Suprapubic skin (tissue), 4 donors: ENCODE measurements at regions not wholly inside any gene's neighbourhood (a gene's known extent, or its start where the extent isn't known, plus 50 kb on each side); places are given as distances from the start of the nearest gene placed in this dataset.

Source experiments
- DNase-seq, 2 donors: peaks; one replicate each; pipeline ENCODE4 v3.0.0-alpha.2; 2019; ENCODE audit warnings: low spot score in 2 of 2
- H3K27ac ChIP-seq: fragments of 200-600 bp; sonication (generic); one replicate; pipeline ENCODE4 v1.5.1; 2019
- H3K27me3 ChIP-seq: fragments of 200-600 bp; sonication (generic); one replicate; pipeline ENCODE4 v1.5.1; 2019
- H3K36me3 ChIP-seq: fragments of 200-600 bp; sonication (generic); one replicate; pipeline ENCODE4 v1.5.1; 2019
- H3K4me1 ChIP-seq: fragments of 200-600 bp; sonication (generic); one replicate; pipeline ENCODE4 v1.5.1; 2019
- H3K4me3 ChIP-seq: fragments of 200-600 bp; sonication (generic); one replicate; pipeline ENCODE4 v1.5.1; 2019; ENCODE audit warnings: mild to moderate bottlenecking
- H3K9me3 ChIP-seq: fragments of 200-600 bp; sonication (generic); one replicate; pipeline ENCODE4 v1.5.1; 2019
- CTCF ChIP-seq, 2 donors: fragments of 200-600 bp in 1 of 2; fragments of 450-650 bp in 1 of 2; sonication (generic) in 1 of 2; IDR thresholded peaks; one replicate each; pipeline ENCODE4 v1.5.1; 2016 to 2019; ENCODE audit warnings: antibody characterized with exemption in 2 of 2, mild to moderate bottlenecking in 1 of 2, moderate library complexity in 1 of 2
- EP300 ChIP-seq: sonication (generic); formaldehyde crosslinking; IDR thresholded peaks from one replicate; pipeline ENCODE4 v1.6.1; 2017; ENCODE audit warnings: antibody characterized with exemption
- POLR2A ChIP-seq, 2 donors: fragments of 450-650 bp; IDR thresholded peaks; one replicate each; pipeline ENCODE4 v1.6.1; 2017; ENCODE audit warnings: antibody characterized with exemption in 2 of 2, mild to moderate bottlenecking in 2 of 2, moderate library complexity in 2 of 2
- POLR2AphosphoS5 ChIP-seq, 3 donors: sonication (generic); formaldehyde crosslinking; IDR thresholded peaks; one replicate each; pipeline ENCODE4 v1.6.1; 2017; ENCODE audit warnings: antibody characterized with exemption in 3 of 3
- WGBS: methylation state at CpG from one replicate; pipeline ENCODE4 v1.1.5; 2018; 5-methylcytosine and 5-hydroxymethylcytosine counted together

DNA sequence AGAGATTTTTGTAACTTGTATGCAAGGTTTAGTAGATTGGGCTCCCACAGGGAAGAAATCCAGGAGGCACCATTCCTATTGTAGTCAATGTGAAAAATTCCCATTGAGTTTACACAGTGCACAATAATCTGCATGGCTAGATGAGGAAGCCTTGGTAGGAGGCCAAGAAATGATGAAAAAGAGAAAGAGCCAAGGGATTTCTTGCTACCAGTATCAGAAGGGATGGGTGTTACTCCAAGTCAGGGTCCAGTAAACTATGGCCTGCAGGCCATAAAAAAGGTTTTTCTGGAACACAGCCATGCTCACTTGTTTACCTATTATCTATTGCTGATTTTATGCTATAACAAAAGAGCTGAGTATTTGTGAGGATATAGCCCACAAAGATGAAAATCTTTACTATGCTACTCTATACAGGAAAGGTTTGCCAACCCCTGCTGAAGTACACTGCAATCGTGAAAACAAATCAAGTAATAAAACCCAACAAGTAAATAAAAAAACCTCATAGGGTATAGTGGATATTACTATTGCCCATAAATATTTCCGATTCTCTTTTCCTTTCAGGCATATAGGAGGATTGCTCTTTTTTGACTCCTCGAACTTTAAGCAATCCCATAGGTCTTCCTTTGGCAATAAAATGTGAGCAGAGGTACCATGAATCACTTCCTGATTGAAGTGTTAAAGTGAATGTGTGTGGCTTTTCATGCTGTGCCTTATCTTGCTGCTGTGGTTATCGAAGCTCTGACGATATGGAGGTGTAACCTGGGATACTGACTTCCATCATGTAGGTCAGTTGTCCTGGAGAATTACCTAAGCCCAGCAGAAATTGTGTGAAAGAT is 256.3 kb upstream of the MAGI2 start:
- Histone ChIP-seq H3K9me3 (no peaks in the 10 kb centered on the region), H3K4me1 (no peaks in the 10 kb centered on the region), H3K27me3 (no peaks in the 10 kb centered on the region), H3K36me3 (no peaks in the 10 kb centered on the region), H3K4me3 (no peak overlapping the region), H3K27ac (no peak overlapping the region)
- WGBS, result 66% methylated on average over 5 of the region's 5 CpGs
- no peak for DNase-seq
- TF ChIP-seq POLR2AphosphoS5 (IDR thresholded peaks at IDR 0.05) (no peak), POLR2A (IDR thresholded peaks at IDR 0.05) (no peak), EP300 (no peak), CTCF (IDR thresholded peaks at IDR 0.05) (no peak)

DNA sequence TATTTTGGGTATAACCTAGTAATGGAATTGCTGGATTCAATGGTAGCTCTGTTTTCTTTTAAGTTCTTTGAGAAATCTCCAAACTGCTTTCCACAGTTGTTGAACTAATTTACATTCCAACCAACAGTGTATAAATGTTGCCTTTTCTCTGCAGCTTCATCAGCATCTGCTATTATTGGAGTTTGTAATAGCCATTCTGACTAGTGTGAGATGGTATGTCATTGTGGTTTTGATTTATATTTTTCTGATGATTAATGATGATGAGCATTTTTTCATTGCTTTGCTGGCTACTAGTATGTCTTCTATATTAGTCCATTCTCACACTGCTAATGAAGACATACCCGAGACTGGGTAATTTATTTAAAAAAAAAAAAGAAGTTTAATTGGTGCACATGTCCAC is 248.6 kb upstream of the MAGI2 start:
- no peak overlapping the region for H3K27ac ChIP-seq
- H3K9me3 ChIP-seq, result no peaks in the 10 kb centered on the region
- TF ChIP-seq POLR2A (IDR thresholded peaks at IDR 0.05) (no peak), POLR2AphosphoS5 (IDR thresholded peaks at IDR 0.05) (no peak), CTCF (IDR thresholded peaks at IDR 0.05) (no peak), EP300 (no peak)
- H3K27me3 ChIP-seq, result no peaks in the 10 kb centered on the region
- no peaks in the 10 kb centered on the region for H3K4me1 ChIP-seq
- 85% methylated on average over 1 of the region's 1 CpG for WGBS
- DNase-seq, result no peak
- no peaks in the 10 kb centered on the region for H3K36me3 ChIP-seq
- H3K4me3 ChIP-seq, result no peak overlapping the region

DNA sequence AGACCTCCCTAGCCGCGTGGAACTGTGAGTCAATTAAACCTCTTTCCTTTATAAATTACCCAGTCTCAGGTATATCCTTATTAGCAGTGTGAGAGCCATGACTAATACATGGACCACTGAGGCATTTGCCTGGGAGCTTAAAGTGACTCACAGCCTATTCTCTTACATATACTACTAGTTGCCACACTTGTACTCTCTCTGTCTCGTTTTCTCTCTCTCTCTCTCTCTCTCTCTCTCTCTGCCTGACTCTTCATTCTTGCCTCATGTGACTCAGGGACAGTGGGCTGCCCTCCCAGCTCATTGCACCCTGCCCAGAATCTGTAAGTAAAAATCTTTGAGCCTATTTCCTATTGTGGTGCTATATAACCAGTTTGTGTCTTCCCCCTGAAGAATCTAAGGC is 238.5 kb upstream of the MAGI2 start:
- no peak for TF ChIP-seq CTCF (IDR thresholded peaks at IDR 0.05)
- TF ChIP-seq POLR2A (IDR thresholded peaks at IDR 0.05), result no peak
- no peak for TF ChIP-seq EP300
- TF ChIP-seq POLR2AphosphoS5 (IDR thresholded peaks at IDR 0.05), result no peak
- 66% methylated on average over 3 of the region's 3 CpGs for WGBS
- Histone ChIP-seq H3K36me3 (no peaks in the 10 kb centered on the region), H3K27ac (no peak overlapping the region), H3K9me3 (no peaks in the 10 kb centered on the region), H3K27me3 (no peaks in the 10 kb centered on the region), H3K4me3 (no peak overlapping the region), H3K4me1 (no peaks in the 10 kb centered on the region)
- no peak for DNase-seq

DNA sequence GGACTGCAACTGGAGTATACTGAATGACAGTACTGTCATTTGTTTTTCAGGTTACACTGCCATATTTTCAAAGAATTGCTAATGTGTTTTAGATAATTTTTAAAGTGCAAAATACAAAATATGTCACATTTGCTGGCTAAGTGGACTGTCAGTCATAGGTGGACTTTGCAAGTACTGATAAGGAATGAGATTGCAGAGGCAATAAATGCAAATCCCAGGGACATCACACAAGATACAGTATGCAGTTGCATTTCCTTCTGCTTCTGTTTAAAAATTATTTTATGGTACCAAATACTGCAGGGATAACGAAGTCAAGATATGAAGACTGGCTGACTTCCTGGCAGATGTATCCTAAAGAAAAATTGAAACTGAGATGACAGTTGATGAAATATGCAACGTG is 237.6 kb upstream of the MAGI2 start:
- H3K9me3 ChIP-seq, result no peaks in the 10 kb centered on the region
- H3K27ac ChIP-seq, result no peak overlapping the region
- TF ChIP-seq CTCF (IDR thresholded peaks at IDR 0.05), result no peak
- no peak for TF ChIP-seq POLR2A (IDR thresholded peaks at IDR 0.05)
- TF ChIP-seq EP300, result no peak
- TF ChIP-seq POLR2AphosphoS5 (IDR thresholded peaks at IDR 0.05), result no peak
- H3K4me3 ChIP-seq, result no peak overlapping the region
- DNase-seq, result no peak
- 59% methylated on average over 2 of the region's 2 CpGs for WGBS
- no peaks in the 10 kb centered on the region for H3K36me3 ChIP-seq
- no peaks in the 10 kb centered on the region for H3K27me3 ChIP-seq
- no peaks in the 10 kb centered on the region for H3K4me1 ChIP-seq

- H3K36me3 ChIP-seq, result no peaks in the 10 kb centered on the region
- no peaks in the 10 kb centered on the region for H3K9me3 ChIP-seq
- H3K4me3 ChIP-seq, result no peak overlapping the region
- H3K27me3 ChIP-seq, result no peaks in the 10 kb centered on the region
- TF ChIP-seq POLR2A (IDR thresholded peaks at IDR 0.05) (no peak), CTCF (IDR thresholded peaks at IDR 0.05) (no peak), POLR2AphosphoS5 (IDR thresholded peaks at IDR 0.05) (no peak), EP300 (no peak)
- WGBS, result 67% methylated on average over 2 of the region's 2 CpGs
- DNase-seq, result no peak
- no peaks in the 10 kb centered on the region for H3K4me1 ChIP-seq
- H3K27ac ChIP-seq, result no peak overlapping the region
Measured at GRCh38 chr7:79684384-79684783, 230.9 kb upstream of the MAGI2 start.
